Left cardiac atrium (tissue), 4 donors: ENCODE measurements at regions not wholly inside any gene's neighbourhood (a gene's known extent, or its start where the extent isn't known, plus 50 kb on each side); places are given as distances from the start of the nearest gene placed in this dataset.
"Not testable (repeated sequence)": the region's sequence is repeated elsewhere in the genome, so short reads cannot be mapped to it uniquely, and the experiment has no call there.

Experiments
- ATAC-seq, 2 donors: fragments of 200-7000 bp; cut with Tn5 transposase; one replicate each; pipeline ENCODE4 v1.9.1; 2020; ENCODE audit warnings: mild to moderate bottlenecking in 2 of 2, moderate library complexity in 2 of 2
- DNase-seq: peaks from one replicate; pipeline ENCODE4 v3.0.0-alpha.2; 2020
- intact Hi-C, 2 donors: fragments of 100-400 bp; cut with DNase I; formaldehyde crosslinking; loops; one replicate each; pipeline versions ENCODE4 v1.14.1 to v1.15.1; 2022 to 2023
- donor health status: DM: no; HTN: yes; CAD: no.
- donor health status: DM: no; HTN: yes; CAD: no; lungs with severe emphysema.
- donor health status: DM: yes; HTN: yes; CAD: no.
- donor health status: Dilated cardiomyopathy.

DNA sequence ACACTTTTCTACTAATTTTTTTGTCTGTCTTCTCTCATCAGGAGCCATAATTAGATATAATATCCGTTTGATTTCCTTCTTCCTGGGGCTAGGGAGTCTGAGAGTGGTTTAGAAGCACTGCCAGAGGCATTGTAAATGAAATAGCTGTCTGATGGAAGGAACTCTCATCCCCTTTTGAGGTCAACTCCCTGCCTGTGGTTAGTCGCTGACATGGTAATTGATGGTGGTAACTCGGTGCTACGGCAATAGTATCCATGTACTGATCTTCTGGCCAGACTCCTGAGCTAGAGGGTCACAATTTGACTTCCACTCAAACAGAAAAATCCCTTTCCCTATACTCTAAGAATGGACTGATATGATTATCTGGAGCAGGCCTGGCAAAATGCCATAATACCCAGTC, 108.1 kb upstream of the TRPC5 start:
- ATAC-seq (no peak), DNase-seq (no peak)
- intact Hi-C loops = no loop called here

GRCh38 chrX:112181361-112181760, 98.8 kb upstream of the TRPC5 start:
- ATAC-seq, intact Hi-C loops, DNase-seq: not testable (repeated sequence)

- ATAC-seq (no peak), DNase-seq (no peak)
- intact Hi-C loops = no loop called here
These were observed 81.8 kb upstream of the TRPC5 start for GRCh38 chrX:112164420-112164819.

GRCh38 chrX:112163906-112164305, 81.3 kb upstream of the TRPC5 start:
- ATAC-seq = no peak
- intact Hi-C loops = no loop called here
- DNase-seq = no peak

DNA sequence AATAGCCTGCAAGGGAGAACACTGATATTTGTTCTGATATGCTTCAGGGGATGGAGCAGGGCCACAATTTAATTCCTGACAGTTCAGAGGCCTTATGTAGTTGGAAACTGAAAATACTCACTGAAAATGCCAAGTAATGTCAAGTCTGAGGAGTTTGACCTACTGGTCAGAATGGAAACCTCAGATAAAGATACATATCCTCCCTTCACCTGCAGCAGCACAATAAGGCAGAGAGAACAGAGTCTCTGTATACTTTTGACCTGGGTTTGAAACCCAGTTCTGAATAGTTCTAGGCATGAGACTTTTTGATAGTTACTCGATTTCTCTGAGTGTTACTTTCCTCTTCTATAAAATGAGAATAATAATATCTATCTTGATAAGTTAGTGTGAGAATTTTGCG, 65.8 kb upstream of the TRPC5 start:
- no peak for DNase-seq
- intact Hi-C loops = loop anchor here in 1 of 2 donors (10.0 kb wide), 1 partner anchor 274 kb away; the partner anchor contains the start of gene TRPC5OS
- no peak for ATAC-seq

DNA sequence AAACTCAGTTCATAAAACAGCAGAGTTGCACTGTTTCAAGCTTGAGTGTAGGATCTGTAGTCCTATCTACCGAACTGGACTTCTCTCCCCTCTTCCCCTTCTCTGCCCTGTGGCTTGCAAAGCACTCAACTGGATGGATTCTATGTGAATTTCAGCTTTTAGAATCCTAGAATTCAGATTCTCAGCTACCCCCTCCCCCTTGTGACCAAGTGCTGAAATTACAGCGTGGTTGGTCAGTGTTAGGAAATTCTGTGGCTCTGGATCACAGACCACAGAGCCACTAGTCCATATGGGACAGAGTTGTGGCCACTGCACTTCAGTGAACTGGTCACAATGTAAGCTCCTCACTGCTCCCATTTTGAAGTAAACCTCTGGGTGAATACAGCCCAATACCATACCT, 64.6 kb upstream of the TRPC5 start:
- intact Hi-C loops = loop anchor here in 1 of 2 donors (10.0 kb wide), 1 partner anchor 272 kb away; the partner anchor contains the start of gene TRPC5OS
- DNase-seq (no peak), ATAC-seq (no peak)

GRCh38 chrX:112137276-112137675, 54.7 kb upstream of the TRPC5 start:
- ATAC-seq (no peak), DNase-seq (no peak)
- intact Hi-C loops = no loop called here
